SJSA1 (cell line): ENCODE measurements at regions not wholly inside any gene's neighbourhood (a gene's known extent, or its start where the extent isn't known, plus 50 kb on each side); places are given as distances from the start of the nearest gene placed in this dataset.

Experiments
- DNase-seq, 2 experiments: peaks; one replicate each; pipeline ENCODE4 v3.0.0-alpha.2; 2015 to 2020; ENCODE audit warnings: low spot score in 2 of 2, low read depth in 1 of 2
- H3K27ac ChIP-seq: fragments of 250-450 bp; sonication (Bioruptor Pico); 2 replicates; pipeline ENCODE4 v1.5.1; 2020; ENCODE audit warnings: mild to moderate bottlenecking, moderate library complexity
- H3K27me3 ChIP-seq: fragments of 250-450 bp; sonication (Bioruptor Pico); replicated peaks from 2 replicates; pipeline ENCODE4 v1.5.1; 2020; ENCODE audit warnings: mild to moderate bottlenecking, moderate library complexity
- H3K36me3 ChIP-seq: fragments of 250-450 bp; sonication (Bioruptor Pico); 2 replicates; pipeline ENCODE4 v1.5.1; 2020; ENCODE audit warnings: mild to moderate bottlenecking
- H3K4me1 ChIP-seq: fragments of 250-450 bp; sonication (Bioruptor Pico); replicated peaks from 2 replicates; pipeline ENCODE4 v1.6.1; 2021; ENCODE audit warnings: mild to moderate bottlenecking
- H3K4me3 ChIP-seq: fragments of 250-450 bp; sonication (Bioruptor Pico); 2 replicates; pipeline ENCODE4 v1.5.1; 2020; ENCODE audit warnings: mild to moderate bottlenecking
- H3K9me3 ChIP-seq: fragments of 250-450 bp; sonication (Bioruptor Pico); replicated peaks from 2 replicates; pipeline ENCODE4 v1.5.1; 2020; ENCODE audit warnings: mild to moderate bottlenecking

GRCh38 chr5:168030912-168031311 is 260.5 kb upstream of the WWC1 start:
- no peaks in the 10 kb centered on the region for H3K4me1 ChIP-seq
- no peak overlapping the region for H3K27ac ChIP-seq
- no peaks in the 10 kb centered on the region for H3K36me3 ChIP-seq
- no peak for DNase-seq
- H3K27me3 ChIP-seq, result no peaks in the 10 kb centered on the region
- H3K9me3 ChIP-seq, result no peaks in the 10 kb centered on the region
- H3K4me3 ChIP-seq, result no peak overlapping the region

- no peaks in the 10 kb centered on the region for H3K36me3 ChIP-seq
Observed at GRCh38 chr5:168031614-168032013, 259.8 kb upstream of the WWC1 start.

GRCh38 chr5:168039039-168039438 is 252.4 kb upstream of the WWC1 start:
- Histone ChIP-seq H3K9me3 (no peaks in the 10 kb centered on the region), H3K4me3 (no peak overlapping the region), H3K4me1 (peaks cover 34% of the 10 kb centered on the region)

More at GRCh38 chr5:168031614-168032013, 259.8 kb upstream of the WWC1 start:
- H3K27ac ChIP-seq, result no peak overlapping the region
- DNase-seq, result no peak
- no peaks in the 10 kb centered on the region for H3K9me3 ChIP-seq
- no peak overlapping the region for H3K4me3 ChIP-seq
- no peaks in the 10 kb centered on the region for H3K4me1 ChIP-seq
- no peaks in the 10 kb centered on the region for H3K27me3 ChIP-seq

GRCh38 chr5:168039566-168040248 is 251.7 kb upstream of the WWC1 start:
- H3K36me3 ChIP-seq, result no peaks in the 10 kb centered on the region
- no peaks in the 10 kb centered on the region for H3K27me3 ChIP-seq
- no peak overlapping the region for H3K27ac ChIP-seq
- H3K4me3 ChIP-seq, result no peak overlapping the region
- H3K9me3 ChIP-seq, result no peaks in the 10 kb centered on the region
- DNase-seq, result no peak
- peaks cover 34% of the 10 kb centered on the region for H3K4me1 ChIP-seq

More at GRCh38 chr5:168039039-168039438, 252.4 kb upstream of the WWC1 start:
- no peaks in the 10 kb centered on the region for H3K36me3 ChIP-seq
- no peak overlapping the region for H3K27ac ChIP-seq
- no peaks in the 10 kb centered on the region for H3K27me3 ChIP-seq
- no peak for DNase-seq

GRCh38 chr5:168041583-168041982 is 249.9 kb upstream of the WWC1 start:
- Histone ChIP-seq H3K9me3 (no peaks in the 10 kb centered on the region), H3K4me3 (no peak overlapping the region), H3K27me3 (no peaks in the 10 kb centered on the region), H3K27ac (no peak overlapping the region), H3K36me3 (no peaks in the 10 kb centered on the region), H3K4me1 (peaks cover 34% of the 10 kb centered on the region)
- DNase-seq, result no peak

GRCh38 chr5:168042284-168043068 is 249.0 kb upstream of the WWC1 start:
- Histone ChIP-seq H3K4me1 (peaks cover 42% of the 10 kb centered on the region), H3K9me3 (no peaks in the 10 kb centered on the region), H3K36me3 (peaks cover under 1% of the 10 kb centered on the region; the same call in 1 of the 2 replicates), H3K4me3 (no peak overlapping the region), H3K27me3 (no peaks in the 10 kb centered on the region), H3K27ac (peak overlapping the region; percentile 30)
- DNase-seq, result peak; percentile 79 to 93

- H3K27me3 ChIP-seq, result no peaks in the 10 kb centered on the region
- H3K4me3 ChIP-seq, result no peak overlapping the region
- H3K9me3 ChIP-seq, result no peaks in the 10 kb centered on the region
- no peak for DNase-seq
- peaks cover 40% of the 10 kb centered on the region for H3K4me1 ChIP-seq
- H3K27ac ChIP-seq, result no peak overlapping the region
- H3K36me3 ChIP-seq, result peaks cover 5% of the 10 kb centered on the region
Observed at GRCh38 chr5:168046163-168046562, 245.3 kb upstream of the WWC1 start.

GRCh38 chr5:168047043-168047668 is 244.3 kb upstream of the WWC1 start:
- peaks cover 32% of the 10 kb centered on the region for H3K4me1 ChIP-seq
- no peak overlapping the region for H3K27ac ChIP-seq
- H3K9me3 ChIP-seq, result no peaks in the 10 kb centered on the region
- peaks cover 5% of the 10 kb centered on the region for H3K36me3 ChIP-seq
- H3K27me3 ChIP-seq, result no peaks in the 10 kb centered on the region
- DNase-seq, result peak; percentile 66 to 76
- H3K4me3 ChIP-seq, result no peak overlapping the region

GRCh38 chr5:168047669-168048111 is 243.8 kb upstream of the WWC1 start:
- H3K4me3 ChIP-seq, result no peak overlapping the region
- H3K9me3 ChIP-seq, result no peaks in the 10 kb centered on the region
- H3K36me3 ChIP-seq, result peaks cover 5% of the 10 kb centered on the region
- no peaks in the 10 kb centered on the region for H3K27me3 ChIP-seq
- H3K4me1 ChIP-seq, result peaks cover 29% of the 10 kb centered on the region
- peak in 1 of 2 experiments; percentile 23 for DNase-seq
- H3K27ac ChIP-seq, result no peak overlapping the region

- H3K4me1 ChIP-seq, result peaks cover 25% of the 10 kb centered on the region
- H3K4me3 ChIP-seq, result no peak overlapping the region
- no peak for DNase-seq
- no peak overlapping the region for H3K27ac ChIP-seq
- no peaks in the 10 kb centered on the region for H3K9me3 ChIP-seq
- H3K36me3 ChIP-seq, result peaks cover 10% of the 10 kb centered on the region
- no peaks in the 10 kb centered on the region for H3K27me3 ChIP-seq
Observed at GRCh38 chr5:168048486-168048885, 243.0 kb upstream of the WWC1 start.

- Histone ChIP-seq H3K4me1 (peaks cover 41% of the 10 kb centered on the region), H3K9me3 (no peaks in the 10 kb centered on the region), H3K4me3 (no peak overlapping the region), H3K27ac (no peak overlapping the region), H3K27me3 (no peaks in the 10 kb centered on the region), H3K36me3 (peaks cover 7% of the 10 kb centered on the region)
- DNase-seq, result no peak
Observed at GRCh38 chr5:168052686-168053085, 238.8 kb upstream of the WWC1 start.

- Histone ChIP-seq H3K27me3 (no peaks in the 10 kb centered on the region), H3K27ac (peak overlapping the region; percentile 38; the same call in 1 of the 2 replicates), H3K4me3 (no peak overlapping the region), H3K4me1 (peaks cover 37% of the 10 kb centered on the region), H3K36me3 (peaks cover 4% of the 10 kb centered on the region; the same call in 1 of the 2 replicates), H3K9me3 (no peaks in the 10 kb centered on the region)
- no peak for DNase-seq
Observed at GRCh38 chr5:168054091-168054490, 237.4 kb upstream of the WWC1 start.

GRCh38 chr5:168055141-168055683 is 236.2 kb upstream of the WWC1 start:
- peak; percentile 86 to 94 for DNase-seq
- H3K27ac ChIP-seq, result peak overlapping the region; percentile 57
- H3K27me3 ChIP-seq, result no peaks in the 10 kb centered on the region
- H3K36me3 ChIP-seq, result peaks cover 4% of the 10 kb centered on the region; the same call in 1 of the 2 replicates
- H3K4me3 ChIP-seq, result no peak overlapping the region
- peaks cover 44% of the 10 kb centered on the region for H3K4me1 ChIP-seq
- no peaks in the 10 kb centered on the region for H3K9me3 ChIP-seq
